ENCODE measurements at regions not wholly inside any gene's neighbourhood (a gene's known extent, or its start where the extent isn't known, plus 50 kb on each side); places are given as distances from the start of the nearest gene placed in this dataset.
"Not testable (repeated sequence)": the region's sequence is repeated elsewhere in the genome, so short reads cannot be mapped to it uniquely, and the experiment has no call there.

- H3K36me3 Mint-ChIP-seq, result no peaks in the 10 kb centered on the region
- H3K9me3 Mint-ChIP-seq, result peaks cover 2% of the 10 kb centered on the region
- H3K4me3 Mint-ChIP-seq, result no peak overlapping the region
- DNase-seq (ENCODE audit: low spot score in 2 of 2) (no peak), ATAC-seq (no peak)
- H3K27ac Mint-ChIP-seq, result no peak overlapping the region
- no peaks in the 10 kb centered on the region for H3K4me1 Mint-ChIP-seq
Measured at GRCh38 chr2:195333869-195334268, 323.2 kb upstream of the SLC39A10 start.

GRCh38 chr2:195331966-195332365, 325.1 kb upstream of the SLC39A10 start:
- Mint-ChIP-seq H3K36me3 (no peaks in the 10 kb centered on the region), H3K4me1 (no peaks in the 10 kb centered on the region), H3K9me3 (peaks cover 2% of the 10 kb centered on the region), H3K27ac (no peak overlapping the region), H3K4me3 (no peak overlapping the region)
- no peak for DNase-seq (ENCODE audit: low spot score in 2 of 2)
- no peak for ATAC-seq

GRCh38 chr2:195331129-195331528, 325.9 kb upstream of the SLC39A10 start:
- H3K9me3 Mint-ChIP-seq, result peaks cover 2% of the 10 kb centered on the region
- ATAC-seq (no peak), DNase-seq (ENCODE audit: low spot score in 2 of 2) (no peak)
- H3K4me3 Mint-ChIP-seq, result no peak overlapping the region
- H3K36me3 Mint-ChIP-seq, result no peaks in the 10 kb centered on the region
- H3K4me1 Mint-ChIP-seq, result no peaks in the 10 kb centered on the region
- H3K27ac Mint-ChIP-seq, result no peak overlapping the region

- Mint-ChIP-seq H3K36me3 (no peaks in the 10 kb centered on the region), H3K27ac (no peak overlapping the region), H3K4me1 (no peaks in the 10 kb centered on the region), H3K4me3 (no peak overlapping the region), H3K9me3 (peaks cover 2% of the 10 kb centered on the region)
- DNase-seq (ENCODE audit: low spot score in 2 of 2), result no peak
- ATAC-seq, result no peak
Measured at GRCh38 chr2:195330513-195330956, 326.5 kb upstream of the SLC39A10 start.

- not testable (repeated sequence) for H3K27ac Mint-ChIP-seq; ATAC-seq; H3K4me1 Mint-ChIP-seq; H3K36me3 Mint-ChIP-seq; DNase-seq (ENCODE audit: low spot score in 2 of 2); H3K9me3 Mint-ChIP-seq; H3K4me3 Mint-ChIP-seq
Measured at GRCh38 chr2:195329784-195330183, 327.2 kb upstream of the SLC39A10 start.

- ATAC-seq, result no peak
- H3K36me3 Mint-ChIP-seq, result no peaks in the 10 kb centered on the region
- no peak overlapping the region for H3K4me3 Mint-ChIP-seq
- no peak overlapping the region for H3K27ac Mint-ChIP-seq
- H3K9me3 Mint-ChIP-seq, result peaks cover 2% of the 10 kb centered on the region
- DNase-seq (ENCODE audit: low spot score in 2 of 2), result no peak
- H3K4me1 Mint-ChIP-seq, result no peaks in the 10 kb centered on the region
Measured at GRCh38 chr2:195326537-195326936, 330.5 kb upstream of the SLC39A10 start.

GRCh38 chr2:195322324-195322723, 334.7 kb upstream of the SLC39A10 start:
- Mint-ChIP-seq H3K36me3 (no peaks in the 10 kb centered on the region), H3K27ac (no peak overlapping the region), H3K4me3 (no peak overlapping the region), H3K4me1 (no peaks in the 10 kb centered on the region), H3K9me3 (no peaks in the 10 kb centered on the region)
- DNase-seq (ENCODE audit: low spot score in 2 of 2) (no peak), ATAC-seq (no peak)

GRCh38 chr2:195320413-195320973, 336.5 kb upstream of the SLC39A10 start:
- DNase-seq (ENCODE audit: low spot score in 2 of 2) (no peak), ATAC-seq (no peak)
- no peaks in the 10 kb centered on the region for H3K4me1 Mint-ChIP-seq
- H3K4me3 Mint-ChIP-seq, result no peak overlapping the region
- no peaks in the 10 kb centered on the region for H3K9me3 Mint-ChIP-seq
- H3K27ac Mint-ChIP-seq, result no peak overlapping the region
- no peaks in the 10 kb centered on the region for H3K36me3 Mint-ChIP-seq

- H3K4me3 Mint-ChIP-seq, result no peak overlapping the region
- no peaks in the 10 kb centered on the region for H3K9me3 Mint-ChIP-seq
- no peaks in the 10 kb centered on the region for H3K4me1 Mint-ChIP-seq
- H3K27ac Mint-ChIP-seq, result no peak overlapping the region
- DNase-seq (ENCODE audit: low spot score in 2 of 2) (no peak), ATAC-seq (no peak)
- no peaks in the 10 kb centered on the region for H3K36me3 Mint-ChIP-seq
Measured at GRCh38 chr2:195319548-195320412, 337.2 kb upstream of the SLC39A10 start.

- Mint-ChIP-seq H3K4me3 (no peak overlapping the region), H3K36me3 (no peaks in the 10 kb centered on the region), H3K4me1 (no peaks in the 10 kb centered on the region), H3K27ac (no peak overlapping the region), H3K9me3 (no peaks in the 10 kb centered on the region)
- DNase-seq (ENCODE audit: low spot score in 2 of 2), result no peak
- no peak for ATAC-seq
Measured at GRCh38 chr2:195319112-195319460, 337.9 kb upstream of the SLC39A10 start.

- Mint-ChIP-seq H3K4me1 (no peaks in the 10 kb centered on the region), H3K36me3 (no peaks in the 10 kb centered on the region), H3K4me3 (no peak overlapping the region), H3K27ac (no peak overlapping the region), H3K9me3 (no peaks in the 10 kb centered on the region)
- DNase-seq (ENCODE audit: low spot score in 2 of 2), result peak in 1 of 2 donors; percentile 9
- no peak for ATAC-seq
Measured at GRCh38 chr2:195318440-195319111, 338.4 kb upstream of the SLC39A10 start.

- Mint-ChIP-seq H3K36me3 (no peaks in the 10 kb centered on the region), H3K4me1 (no peaks in the 10 kb centered on the region), H3K9me3 (no peaks in the 10 kb centered on the region), H3K27ac (no peak overlapping the region), H3K4me3 (no peak overlapping the region)
- no peak for ATAC-seq
- DNase-seq (ENCODE audit: low spot score in 2 of 2), result no peak
Measured at GRCh38 chr2:195317550-195317949, 339.5 kb upstream of the SLC39A10 start.

- no peak overlapping the region for H3K27ac Mint-ChIP-seq
- H3K4me3 Mint-ChIP-seq, result no peak overlapping the region
- no peaks in the 10 kb centered on the region for H3K9me3 Mint-ChIP-seq
- ATAC-seq, result no peak
- H3K4me1 Mint-ChIP-seq, result no peaks in the 10 kb centered on the region
- no peak for DNase-seq (ENCODE audit: low spot score in 2 of 2)
- H3K36me3 Mint-ChIP-seq, result no peaks in the 10 kb centered on the region
Measured at GRCh38 chr2:195316486-195316885, 340.5 kb upstream of the SLC39A10 start.

- ATAC-seq, result no peak
- H3K4me1 Mint-ChIP-seq, result no peaks in the 10 kb centered on the region
- DNase-seq (ENCODE audit: low spot score in 2 of 2), result no peak
- no peak overlapping the region for H3K27ac Mint-ChIP-seq
- H3K36me3 Mint-ChIP-seq, result no peaks in the 10 kb centered on the region
- H3K9me3 Mint-ChIP-seq, result no peaks in the 10 kb centered on the region
- H3K4me3 Mint-ChIP-seq, result no peak overlapping the region
Measured at GRCh38 chr2:195313962-195314361, 343.1 kb upstream of the SLC39A10 start.

GRCh38 chr2:195312662-195313061, 344.4 kb upstream of the SLC39A10 start:
- no peaks in the 10 kb centered on the region for H3K4me1 Mint-ChIP-seq
- H3K36me3 Mint-ChIP-seq, result no peaks in the 10 kb centered on the region
- H3K4me3 Mint-ChIP-seq, result no peak overlapping the region
- DNase-seq (ENCODE audit: low spot score in 2 of 2) (no peak), ATAC-seq (no peak)
- H3K27ac Mint-ChIP-seq, result no peak overlapping the region
- no peaks in the 10 kb centered on the region for H3K9me3 Mint-ChIP-seq

GRCh38 chr2:195308163-195308562, 348.9 kb upstream of the SLC39A10 start:
- ATAC-seq, result no peak
- DNase-seq (ENCODE audit: low spot score in 2 of 2), result no peak
- Mint-ChIP-seq H3K27ac (no peak overlapping the region), H3K36me3 (no peaks in the 10 kb centered on the region), H3K9me3 (no peaks in the 10 kb centered on the region), H3K4me3 (no peak overlapping the region), H3K4me1 (no peaks in the 10 kb centered on the region)
